Mesothelial cell of epicardium (in vitro differentiated cells): ENCODE measurements at regions not wholly inside any gene's neighbourhood (a gene's known extent, or its start where the extent isn't known, plus 50 kb on each side); places are given as distances from the start of the nearest gene placed in this dataset.

Experiments used
- DNase-seq, 2 experiments: peaks; one replicate each; pipeline ENCODE4 v3.0.0; 2021; ENCODE audit warnings: low spot score in 2 of 2; ENCODE audit not compliant: unreplicated experiment in 2 of 2
- H3K27ac Mint-ChIP-seq: 2 replicates; pipeline ENCODE4 v1.8.0; 2021; ENCODE audit warnings: mixed read lengths
- H3K27me3 Mint-ChIP-seq: 2 replicates; pipeline ENCODE4 v1.8.0; 2021; ENCODE audit warnings: low read depth, mixed read lengths
- H3K36me3 Mint-ChIP-seq: 2 replicates; pipeline ENCODE4 v1.8.0; 2021; ENCODE audit warnings: mixed read lengths
- H3K4me1 Mint-ChIP-seq: 2 replicates; pipeline ENCODE4 v1.8.0; 2021; ENCODE audit warnings: mixed read lengths
- H3K4me3 Mint-ChIP-seq: 2 replicates; pipeline ENCODE4 v1.8.0; 2021; ENCODE audit warnings: mild to moderate bottlenecking, moderate library complexity, mixed read lengths
- H3K9me3 Mint-ChIP-seq: 2 replicates; pipeline ENCODE4 v1.8.0; 2021; ENCODE audit warnings: mixed read lengths
- CTCF ChIP-seq: fragments of 200-600 bp; sonication (generic); IDR thresholded peaks from one replicate; pipeline ENCODE4 v1.5.0; 2021; ENCODE audit warnings: antibody characterized with exemption; ENCODE audit not compliant: unreplicated experiment

DNA sequence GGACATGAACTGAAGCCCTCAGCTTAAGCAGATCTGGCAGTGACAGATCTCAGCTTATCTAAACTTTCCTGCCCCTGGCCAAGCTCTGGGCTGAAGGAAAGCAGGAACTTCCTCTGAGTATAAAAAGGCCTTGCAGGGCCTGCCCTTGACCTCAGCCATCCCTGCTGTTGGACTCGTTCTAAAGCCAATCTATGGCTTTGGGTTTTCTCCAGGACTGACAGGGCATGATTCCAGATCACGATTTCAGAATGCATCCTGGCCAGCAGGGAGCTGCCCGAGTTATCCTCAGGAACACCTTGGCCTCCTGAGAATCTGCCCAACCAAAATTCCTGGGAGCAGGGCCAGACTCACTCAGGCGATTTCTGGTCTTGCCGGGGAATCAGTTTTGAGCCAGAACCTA, 502.7 kb downstream of the TLE4 start:
- Mint-ChIP-seq H3K36me3 (no peaks in the 10 kb centered on the region), H3K27me3 (peaks cover 48% of the 10 kb centered on the region), H3K9me3 (peaks cover 5% of the 10 kb centered on the region), H3K4me1 (peaks cover 31% of the 10 kb centered on the region), H3K4me3 (no peak overlapping the region), H3K27ac (no peak overlapping the region)
- DNase-seq, result no peak
- TF ChIP-seq CTCF, result no peak

GRCh38 chr9:80072451-80072850, 500.7 kb downstream of the TLE4 start:
- peaks cover 63% of the 10 kb centered on the region for H3K27me3 Mint-ChIP-seq
- no peak for DNase-seq
- no peak for TF ChIP-seq CTCF
- no peaks in the 10 kb centered on the region for H3K36me3 Mint-ChIP-seq
- H3K27ac Mint-ChIP-seq, result no peak overlapping the region
- H3K4me3 Mint-ChIP-seq, result no peak overlapping the region
- H3K9me3 Mint-ChIP-seq, result peaks cover 4% of the 10 kb centered on the region
- H3K4me1 Mint-ChIP-seq, result peaks cover 25% of the 10 kb centered on the region

GRCh38 chr9:80070071-80070742, 498.4 kb downstream of the TLE4 start:
- peaks cover 70% of the 10 kb centered on the region for H3K27me3 Mint-ChIP-seq
- peaks cover 4% of the 10 kb centered on the region for H3K9me3 Mint-ChIP-seq
- H3K4me1 Mint-ChIP-seq, result peaks cover 15% of the 10 kb centered on the region
- H3K4me3 Mint-ChIP-seq, result no peak overlapping the region
- no peak for DNase-seq
- no peaks in the 10 kb centered on the region for H3K36me3 Mint-ChIP-seq
- no peak for TF ChIP-seq CTCF
- no peak overlapping the region for H3K27ac Mint-ChIP-seq

- Mint-ChIP-seq H3K36me3 (no peaks in the 10 kb centered on the region), H3K9me3 (peaks cover 4% of the 10 kb centered on the region), H3K27ac (no peak overlapping the region), H3K4me1 (peaks cover 19% of the 10 kb centered on the region), H3K4me3 (no peak overlapping the region), H3K27me3 (peaks cover 68% of the 10 kb centered on the region)
- no peak for DNase-seq
- no peak for TF ChIP-seq CTCF
These were observed 495.2 kb downstream of the TLE4 start for GRCh38 chr9:80066931-80067330.

DNA sequence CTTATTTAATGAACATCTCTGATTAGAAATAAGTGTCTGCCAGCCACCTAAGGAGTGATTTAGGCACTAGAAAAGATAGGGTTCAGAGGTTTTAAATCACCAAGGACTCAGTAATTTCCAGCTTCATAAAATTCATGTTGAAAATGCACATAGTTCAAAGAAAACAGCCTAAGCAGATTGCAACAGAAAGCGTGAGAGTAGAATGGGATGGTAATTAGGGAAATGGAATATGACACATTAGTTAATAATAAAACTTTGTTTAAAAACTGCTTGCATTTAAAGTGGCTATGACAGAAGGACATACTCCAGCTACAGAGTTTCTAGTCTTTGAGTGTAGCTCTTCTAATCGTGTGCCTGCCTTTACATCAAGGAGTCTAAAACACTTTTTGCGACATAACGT, 490.8 kb downstream of the TLE4 start:
- no peak for DNase-seq
- Mint-ChIP-seq H3K4me1 (peaks cover 25% of the 10 kb centered on the region), H3K4me3 (no peak overlapping the region), H3K27ac (no peak overlapping the region), H3K9me3 (peaks cover 16% of the 10 kb centered on the region), H3K36me3 (peaks cover 4% of the 10 kb centered on the region), H3K27me3 (peaks cover 41% of the 10 kb centered on the region)
- no peak for TF ChIP-seq CTCF

DNA sequence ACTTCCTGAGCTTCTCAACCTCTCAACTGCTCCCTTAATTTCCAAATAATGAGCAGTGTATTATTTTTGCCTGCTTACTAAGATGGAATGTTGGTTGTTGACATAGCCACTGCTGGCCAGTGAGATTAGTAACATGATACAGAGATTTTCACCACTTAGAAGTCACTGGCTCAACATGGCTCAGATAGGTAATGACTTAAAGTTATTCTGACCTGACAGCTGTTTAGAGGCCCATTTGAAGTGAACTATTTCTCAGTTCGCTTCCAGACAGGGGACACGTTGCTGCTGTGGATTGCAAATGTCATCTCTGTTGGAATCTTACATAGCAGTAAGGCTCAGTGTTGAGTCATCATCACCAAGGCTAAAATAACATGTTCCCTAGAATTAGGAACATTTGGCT, 490.2 kb downstream of the TLE4 start:
- DNase-seq, result no peak
- peaks cover 4% of the 10 kb centered on the region for H3K36me3 Mint-ChIP-seq
- no peak for TF ChIP-seq CTCF
- H3K4me1 Mint-ChIP-seq, result peaks cover 18% of the 10 kb centered on the region
- peaks cover 37% of the 10 kb centered on the region for H3K27me3 Mint-ChIP-seq
- peaks cover 19% of the 10 kb centered on the region for H3K9me3 Mint-ChIP-seq
- no peak overlapping the region for H3K4me3 Mint-ChIP-seq
- no peak overlapping the region for H3K27ac Mint-ChIP-seq
